Common myeloid progenitor, CD34-positive (primary cell): ENCODE measurements at regions not wholly inside any gene's neighbourhood (a gene's known extent, or its start where the extent isn't known, plus 50 kb on each side); places are given as distances from the start of the nearest gene placed in this dataset.
A peak's percentile ranks its signal among the peaks of the same experiment; 100 is the strongest.

Experiments
- CTCF ChIA-PET: fragments of 350-600 bp; sonication (Branson Sonifier 250); formaldehyde crosslinking; loops from one replicate; lab custom pipeline; 2021; ENCODE audit warnings: antibody characterized with exemption; lab: Charles Lee
- POLR2A ChIA-PET: fragments of 350-600 bp; sonication (Branson Sonifier 250); formaldehyde crosslinking; loops from one replicate; lab custom pipeline; 2021; ENCODE audit warnings: antibody characterized with exemption; lab: Charles Lee
- DNase-seq, 3 donors: peaks; one replicate each; pipeline versions ENCODE4 v3.0.0 to v3.0.0-alpha.2; 2013
- H3K27ac ChIP-seq, 2 experiments: 1 replicate in 1 of 2; 2 replicates in 1 of 2; pipeline ENCODE4 v1.7.0; 2013; ENCODE audit warnings: inconsistent platforms in 2 of 2, low read length in 2 of 2, mild to moderate bottlenecking in 2 of 2, low read depth in 1 of 2, moderate library complexity in 1 of 2; ENCODE audit not compliant: severe bottlenecking in 2 of 2, insufficient read depth in 1 of 2, poor library complexity in 1 of 2
- H3K27me3 ChIP-seq, 5 experiments: replicated peaks in 2 of 5; 1 replicate in 3 of 5; 2 replicates in 2 of 5; pipeline versions ENCODE4 v1.6.1 to v1.7.0; 2013; ENCODE audit warnings: low read length in 4 of 5, mild to moderate bottlenecking in 2 of 5, moderate library complexity in 2 of 5, inconsistent platforms in 1 of 5; ENCODE audit not compliant: insufficient read depth in 5 of 5, control insufficient read depth in 4 of 5
- H3K36me3 ChIP-seq, 4 experiments: 1 replicate in 2 of 4; 2 replicates in 2 of 4; pipeline versions ENCODE4 v1.6.1 to v1.7.0; 2013; ENCODE audit warnings: low read length in 3 of 4, control low read depth in 1 of 4, mild to moderate bottlenecking in 1 of 4; ENCODE audit not compliant: control insufficient read depth in 4 of 4, insufficient read depth in 4 of 4
- H3K4me1 ChIP-seq, 4 experiments: 1 replicate in 3 of 4; 2 replicates in 1 of 4; pipeline versions ENCODE4 v1.6.1 to v1.7.1; 2013; ENCODE audit warnings: low read length in 3 of 4, mild to moderate bottlenecking in 3 of 4, control low read depth in 1 of 4, inconsistent platforms in 1 of 4, moderate library complexity in 1 of 4; ENCODE audit not compliant: control insufficient read depth in 4 of 4, insufficient read depth in 4 of 4; ENCODE audit errors: control extremely low read depth in 1 of 4
- H3K4me3 ChIP-seq, 7 experiments: 1 replicate in 4 of 7; 2 replicates in 3 of 7; pipeline versions ENCODE4 v1.5.1 to v1.7.0; 2013; ENCODE audit warnings: mild to moderate bottlenecking in 7 of 7, low read length in 6 of 7, moderate library complexity in 6 of 7, inconsistent platforms in 2 of 7, low read depth in 2 of 7, control low read depth in 1 of 7; ENCODE audit not compliant: insufficient read depth in 4 of 7, control insufficient read depth in 1 of 7; ENCODE audit errors: extremely low read depth in 1 of 7
- H3K9me3 ChIP-seq, 5 experiments: 1 replicate in 4 of 5; 2 replicates in 1 of 5; pipeline versions ENCODE4 v1.6.1 to v1.7.1; 2013; ENCODE audit warnings: low read length in 4 of 5, mild to moderate bottlenecking in 2 of 5, inconsistent platforms in 1 of 5, low read depth in 1 of 5, moderate library complexity in 1 of 5; ENCODE audit not compliant: control insufficient read depth in 4 of 5, insufficient read depth in 2 of 5; ENCODE audit errors: control extremely low read depth in 1 of 5
- WGBS: methylation state at CpG from one replicate; pipeline ENCODE4 v1.1.5; 2013; ENCODE audit not compliant: insufficient coverage; 5-methylcytosine and 5-hydroxymethylcytosine counted together

DNA sequence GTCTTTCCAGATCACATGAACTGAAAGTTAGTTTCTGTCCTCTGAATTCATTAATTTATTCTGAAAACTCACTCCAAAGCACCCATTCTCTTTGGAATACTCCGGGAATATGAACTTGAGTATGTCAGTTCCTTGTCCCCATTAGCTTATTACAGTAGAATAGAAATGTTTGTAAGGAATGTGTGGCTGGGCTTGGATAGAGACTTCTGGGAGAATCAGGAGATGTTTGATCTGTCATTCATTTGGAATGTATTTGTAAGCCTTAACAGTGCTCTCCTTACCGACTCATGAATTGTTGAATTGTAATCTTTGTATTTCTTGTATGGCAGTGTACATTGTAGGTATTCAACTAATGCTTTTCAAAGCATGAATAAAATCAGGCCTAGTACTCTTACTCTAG is 548.4 kb downstream of the LRRC70 start:
- POLR2A ChIA-PET: no interaction called here
- Histone ChIP-seq H3K4me3 (no peak overlapping the region), H3K9me3 (no peaks in the 10 kb centered on the region), H3K4me1 (peaks cover 0 to 9% (median 2%) of the 10 kb centered on the region in 4 experiments), H3K36me3 (no peaks in the 10 kb centered on the region), H3K27ac (no peak overlapping the region), H3K27me3 (no peaks in the 10 kb centered on the region)
- WGBS: no CpG with 5 or more reads among the region's 2 CpGs
- CTCF ChIA-PET: no interaction called here
- no peak for DNase-seq

- no peaks in the 10 kb centered on the region for H3K27me3 ChIP-seq
- H3K27ac ChIP-seq: no peak overlapping the region
- no peaks in the 10 kb centered on the region for H3K36me3 ChIP-seq
- POLR2A ChIA-PET: no interaction called here
- H3K9me3 ChIP-seq: no peaks in the 10 kb centered on the region
- peak in 2 of 3 donors; percentile 4 to 5 for DNase-seq
- peaks cover 0 to 9% (median 2%) of the 10 kb centered on the region in 4 experiments for H3K4me1 ChIP-seq
- H3K4me3 ChIP-seq: no peak overlapping the region
- CTCF ChIA-PET: interaction anchor here (1.0 kb wide), 1 partner anchor 147 kb away, joined by 3 read pairs; no protein-coding TSS in a partner anchor
- no CpG with 5 or more reads among the region's 2 CpGs for WGBS
These were observed 547.2 kb downstream of the LRRC70 start for GRCh38 chr5:63125862-63126261.

DNA sequence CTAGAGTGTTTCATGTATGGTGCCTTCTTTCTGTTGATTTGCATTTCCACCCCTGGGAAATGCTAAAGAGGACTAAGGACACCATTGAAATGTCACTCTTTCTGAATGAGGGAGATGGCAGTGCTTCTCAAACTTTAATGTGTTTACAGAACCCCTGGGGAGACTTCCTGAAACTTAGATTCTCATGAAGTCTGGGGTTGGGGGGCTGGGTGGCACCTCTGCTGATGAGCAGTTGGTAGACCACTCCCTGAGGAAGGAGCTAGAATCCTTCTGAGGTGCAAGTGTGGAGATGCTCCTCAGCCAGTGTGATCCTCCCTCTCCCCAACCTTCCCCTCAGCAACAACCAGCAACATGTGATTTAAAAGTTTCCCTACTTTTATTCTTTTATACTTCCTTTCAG is 546.8 kb downstream of the LRRC70 start:
- no peaks in the 10 kb centered on the region for H3K9me3 ChIP-seq
- no peak overlapping the region for H3K27ac ChIP-seq
- ChIA-PET POLR2A (no interaction called here), CTCF (interaction anchor here (0.8 kb wide), 1 partner anchor 16 kb away, joined by 4 read pairs; no protein-coding TSS in a partner anchor)
- H3K36me3 ChIP-seq: no peaks in the 10 kb centered on the region
- DNase-seq: no peak
- H3K4me3 ChIP-seq: no peak overlapping the region
- H3K4me1 ChIP-seq: peaks cover 0 to 9% (median 2%) of the 10 kb centered on the region in 4 experiments
- no peaks in the 10 kb centered on the region for H3K27me3 ChIP-seq

GRCh38 chr5:63124266-63124665 is 545.6 kb downstream of the LRRC70 start:
- H3K9me3 ChIP-seq: no peaks in the 10 kb centered on the region
- no CpG with 5 or more reads among the region's 1 CpG for WGBS
- no peak overlapping the region for H3K4me3 ChIP-seq
- no peaks in the 10 kb centered on the region for H3K27me3 ChIP-seq
- no peaks in the 10 kb centered on the region for H3K36me3 ChIP-seq
- ChIA-PET CTCF (no interaction called here), POLR2A (no interaction called here)
- DNase-seq: no peak
- H3K27ac ChIP-seq: no peak overlapping the region
- H3K4me1 ChIP-seq: peaks cover 0 to 9% (median 2%) of the 10 kb centered on the region in 4 experiments

DNA sequence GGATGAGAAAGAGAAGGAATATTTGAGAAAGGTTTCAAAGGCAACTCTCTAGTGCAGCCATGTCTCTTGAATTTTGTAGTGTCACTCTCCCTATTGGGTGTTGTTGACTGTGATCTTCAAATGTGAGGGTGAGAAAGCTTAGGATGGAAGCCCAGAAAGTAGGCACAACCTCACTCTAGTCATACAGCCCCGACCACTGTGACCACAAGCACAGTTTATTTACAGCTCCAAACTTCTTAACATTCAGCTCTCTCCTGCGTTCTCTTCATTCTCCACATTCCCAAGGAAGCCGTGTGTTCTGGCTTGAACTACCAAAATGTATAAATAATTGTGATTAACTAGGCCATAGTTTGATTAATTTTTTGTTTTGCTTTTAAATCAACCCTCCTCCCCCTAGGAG is 542.9 kb downstream of the LRRC70 start:
- WGBS: 100% methylated on average over 1 of the region's 3 CpGs
- no peak for DNase-seq
- Histone ChIP-seq H3K4me3 (no peak overlapping the region), H3K27ac (no peak overlapping the region), H3K36me3 (no peaks in the 10 kb centered on the region), H3K9me3 (no peaks in the 10 kb centered on the region), H3K4me1 (no peaks in the 10 kb centered on the region), H3K27me3 (no peaks in the 10 kb centered on the region)
- ChIA-PET CTCF (interaction anchor here (0.8 kb wide), 1 partner anchor 16 kb away, joined by 3 read pairs; no protein-coding TSS in a partner anchor), POLR2A (no interaction called here)

GRCh38 chr5:63118221-63118620 is 539.6 kb downstream of the LRRC70 start:
- no peaks in the 10 kb centered on the region for H3K9me3 ChIP-seq
- no peak for DNase-seq
- H3K4me1 ChIP-seq: no peaks in the 10 kb centered on the region
- no peak overlapping the region for H3K4me3 ChIP-seq
- ChIA-PET POLR2A (no interaction called here), CTCF (no interaction called here)
- no peaks in the 10 kb centered on the region for H3K27me3 ChIP-seq
- H3K27ac ChIP-seq: no peak overlapping the region
- WGBS: no CpG with 5 or more reads among the region's 1 CpG
- no peaks in the 10 kb centered on the region for H3K36me3 ChIP-seq

- no peak for DNase-seq
- ChIA-PET CTCF (no interaction called here), POLR2A (no interaction called here)
- Histone ChIP-seq H3K9me3 (no peaks in the 10 kb centered on the region), H3K4me1 (no peaks in the 10 kb centered on the region), H3K27ac (no peak overlapping the region), H3K27me3 (no peaks in the 10 kb centered on the region), H3K36me3 (no peaks in the 10 kb centered on the region), H3K4me3 (no peak overlapping the region)
These were observed 533.3 kb downstream of the LRRC70 start for GRCh38 chr5:63111891-63112290.
